Calu3 (cell line): ENCODE measurements at regions not wholly inside any gene's neighbourhood (a gene's known extent, or its start where the extent isn't known, plus 50 kb on each side); places are given as distances from the start of the nearest gene placed in this dataset.

ENCODE experiments used
- BruUV-seq: library from RNA; stranded (reverse); fragments of 400-500 nt; replicated peaks from 2 replicates; lab custom pipeline; 2021; lab: Mats Ljungman, UMichigan
- CTCF ChIA-PET: fragments of 300-600 bp; sonication (Branson Sonifier 250); formaldehyde crosslinking; loops from one replicate; lab custom pipeline; 2022; ENCODE audit warnings: antibody characterized with exemption; lab: Charles Lee
- DNase-seq: peaks from one replicate; pipeline ENCODE4 v3.0.0; 2022
- H3K27ac Mint-ChIP-seq: one replicate; pipeline ENCODE4 v1.8.0; 2022; ENCODE audit warnings: mixed read lengths; ENCODE audit not compliant: unreplicated experiment
- H3K27me3 Mint-ChIP-seq: one replicate; pipeline ENCODE4 v1.8.0; 2022; ENCODE audit warnings: mixed read lengths; ENCODE audit not compliant: unreplicated experiment
- H3K36me3 Mint-ChIP-seq: one replicate; pipeline ENCODE4 v1.8.0; 2022; ENCODE audit warnings: mild to moderate bottlenecking, moderate library complexity, mixed read lengths; ENCODE audit not compliant: insufficient read depth, unreplicated experiment
- H3K4me1 Mint-ChIP-seq: one replicate; pipeline ENCODE4 v1.8.0; 2022; ENCODE audit warnings: mild to moderate bottlenecking, low read depth, mixed read lengths; ENCODE audit not compliant: unreplicated experiment
- H3K4me3 Mint-ChIP-seq: one replicate; pipeline ENCODE4 v1.8.0; 2022; ENCODE audit warnings: mild to moderate bottlenecking, low read depth, moderate library complexity, mixed read lengths; ENCODE audit not compliant: unreplicated experiment
- H3K9me3 Mint-ChIP-seq: one replicate; pipeline ENCODE4 v1.8.0; 2022; ENCODE audit warnings: low read depth, mixed read lengths; ENCODE audit not compliant: unreplicated experiment
- intact Hi-C: fragments of 100-400 bp; cut with micrococcal nuclease; formaldehyde crosslinking; loops from one replicate; pipeline ENCODE4 v1.10.0; 2022; ENCODE audit not compliant: unreplicated experiment
- TF ChIP-seq, protein P1 (sequence below): fragments of 200-600 bp; IDR thresholded peaks from one replicate; pipeline ENCODE4 v1.8.0; 2022; ENCODE audit warnings: antibody characterized with exemption; ENCODE audit not compliant: unreplicated experiment

DNA sequence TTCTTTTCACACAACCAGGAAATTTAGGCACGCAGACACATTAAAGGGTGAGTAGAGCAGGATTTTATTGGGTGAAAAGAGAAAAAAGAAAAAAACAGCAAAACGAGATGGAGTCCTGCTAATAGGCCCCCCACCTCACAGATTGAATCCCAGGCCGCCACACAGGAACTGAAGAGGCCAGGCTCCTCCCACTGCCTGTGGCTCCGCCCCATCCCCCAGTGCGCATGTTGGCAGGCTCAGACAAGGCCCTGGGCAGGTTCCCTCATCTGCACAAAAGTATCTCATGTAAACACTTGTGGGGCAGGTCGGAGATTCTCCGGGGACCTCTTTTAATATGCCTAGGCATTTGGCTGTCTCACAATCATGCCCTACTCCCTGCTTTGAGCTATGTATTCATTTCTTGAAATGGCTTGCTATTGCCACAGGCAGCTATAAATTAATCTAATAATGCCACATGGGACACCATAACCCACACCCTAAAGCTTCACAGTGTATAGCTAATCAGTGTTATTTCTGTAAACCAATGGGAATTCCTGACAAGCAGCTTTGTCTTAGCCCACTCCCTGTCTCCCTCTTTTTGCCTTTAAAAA, 76.2 kb upstream of the KIF5B start:
- H3K4me3 Mint-ChIP-seq = no peak overlapping the region
- H3K9me3 Mint-ChIP-seq = no peaks in the 10 kb centered on the region
- CTCF ChIA-PET = no interaction called here
- H3K4me1 Mint-ChIP-seq = peaks cover 9% of the 10 kb centered on the region
- no peaks in the 10 kb centered on the region for H3K27me3 Mint-ChIP-seq
- no peak for DNase-seq
- TF ChIP-seq, protein P1, sequence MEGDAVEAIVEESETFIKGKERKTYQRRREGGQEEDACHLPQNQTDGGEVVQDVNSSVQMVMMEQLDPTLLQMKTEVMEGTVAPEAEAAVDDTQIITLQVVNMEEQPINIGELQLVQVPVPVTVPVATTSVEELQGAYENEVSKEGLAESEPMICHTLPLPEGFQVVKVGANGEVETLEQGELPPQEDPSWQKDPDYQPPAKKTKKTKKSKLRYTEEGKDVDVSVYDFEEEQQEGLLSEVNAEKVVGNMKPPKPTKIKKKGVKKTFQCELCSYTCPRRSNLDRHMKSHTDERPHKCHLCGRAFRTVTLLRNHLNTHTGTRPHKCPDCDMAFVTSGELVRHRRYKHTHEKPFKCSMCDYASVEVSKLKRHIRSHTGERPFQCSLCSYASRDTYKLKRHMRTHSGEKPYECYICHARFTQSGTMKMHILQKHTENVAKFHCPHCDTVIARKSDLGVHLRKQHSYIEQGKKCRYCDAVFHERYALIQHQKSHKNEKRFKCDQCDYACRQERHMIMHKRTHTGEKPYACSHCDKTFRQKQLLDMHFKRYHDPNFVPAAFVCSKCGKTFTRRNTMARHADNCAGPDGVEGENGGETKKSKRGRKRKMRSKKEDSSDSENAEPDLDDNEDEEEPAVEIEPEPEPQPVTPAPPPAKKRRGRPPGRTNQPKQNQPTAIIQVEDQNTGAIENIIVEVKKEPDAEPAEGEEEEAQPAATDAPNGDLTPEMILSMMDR = no peak
- intact Hi-C loops = no loop called here
- no peaks in the 10 kb centered on the region for H3K36me3 Mint-ChIP-seq
- H3K27ac Mint-ChIP-seq = no peak overlapping the region
- no TSS peak for BruUV-seq

DNA sequence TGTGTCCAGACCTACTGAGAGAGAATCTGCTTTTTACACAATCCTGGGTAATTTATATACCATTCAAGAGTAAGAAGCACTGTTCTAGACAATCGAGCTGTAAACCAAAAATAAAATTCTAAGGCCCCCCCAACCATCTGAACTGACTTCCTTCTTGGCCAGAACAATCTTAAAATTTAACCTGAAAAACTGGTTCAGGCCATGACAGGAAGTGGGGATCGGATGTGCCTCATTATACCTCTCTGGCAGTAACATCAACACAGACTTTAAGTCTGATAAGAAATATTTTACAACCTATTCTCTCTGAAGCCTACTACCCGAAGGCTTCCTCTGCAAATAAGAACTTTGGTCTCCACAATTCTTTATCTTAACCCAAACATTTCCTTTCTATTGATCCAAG, 75.2 kb upstream of the KIF5B start:
- no TSS peak for BruUV-seq
- H3K27me3 Mint-ChIP-seq = no peaks in the 10 kb centered on the region
- H3K27ac Mint-ChIP-seq = no peak overlapping the region
- DNase-seq = no peak
- TF ChIP-seq, protein P1 = no peak
- peaks cover 9% of the 10 kb centered on the region for H3K4me1 Mint-ChIP-seq
- CTCF ChIA-PET = no interaction called here
- no peak overlapping the region for H3K4me3 Mint-ChIP-seq
- H3K9me3 Mint-ChIP-seq = no peaks in the 10 kb centered on the region
- H3K36me3 Mint-ChIP-seq = no peaks in the 10 kb centered on the region
- intact Hi-C loops = no loop called here

DNA sequence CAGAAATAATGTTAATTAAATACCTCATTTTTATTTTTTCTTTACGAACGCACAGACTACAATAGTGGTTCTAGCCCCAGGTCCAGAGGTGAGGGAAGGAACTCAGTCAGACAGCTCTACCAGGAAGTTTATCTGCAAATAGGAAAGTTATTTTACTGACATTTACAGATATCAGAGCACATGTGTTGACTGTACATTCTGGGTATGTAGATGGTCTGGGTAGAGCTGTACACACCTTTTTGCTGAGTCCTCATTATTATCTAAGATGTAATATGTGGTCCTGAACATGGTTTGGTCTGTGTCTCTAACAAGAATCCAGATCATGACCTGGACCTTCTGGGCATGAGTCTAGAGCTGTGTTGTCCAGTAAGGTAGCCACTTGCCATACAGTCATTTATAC, 74.6 kb upstream of the KIF5B start:
- H3K27me3 Mint-ChIP-seq = no peaks in the 10 kb centered on the region
- peaks cover 9% of the 10 kb centered on the region for H3K4me1 Mint-ChIP-seq
- H3K4me3 Mint-ChIP-seq = no peak overlapping the region
- CTCF ChIA-PET = no interaction called here
- TF ChIP-seq, protein P1 = no peak
- H3K9me3 Mint-ChIP-seq = no peaks in the 10 kb centered on the region
- no peaks in the 10 kb centered on the region for H3K36me3 Mint-ChIP-seq
- intact Hi-C loops = no loop called here
- BruUV-seq = no TSS peak
- no peak for DNase-seq
- no peak overlapping the region for H3K27ac Mint-ChIP-seq

DNA sequence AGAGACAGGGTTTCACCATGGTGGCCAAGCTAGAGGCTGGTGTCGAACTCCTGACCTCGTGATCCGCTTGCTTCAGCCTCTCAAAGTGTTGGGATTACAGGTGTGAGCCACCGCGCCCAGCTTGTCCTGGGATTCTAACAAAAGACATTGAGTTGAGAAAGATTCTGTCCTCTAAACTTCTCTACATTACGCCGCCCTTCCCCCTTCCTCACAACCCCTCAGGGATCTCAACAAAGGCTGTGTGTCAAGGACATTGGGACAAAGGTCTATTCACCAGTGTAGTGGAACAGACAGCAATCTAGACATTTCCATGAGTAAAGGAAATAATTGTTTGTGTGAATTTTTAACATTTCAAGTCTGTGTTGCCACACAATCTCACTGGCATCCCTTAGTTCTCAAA, 68.8 kb upstream of the KIF5B start:
- Mint-ChIP-seq H3K27me3 (no peaks in the 10 kb centered on the region), H3K4me1 (no peaks in the 10 kb centered on the region), H3K36me3 (no peaks in the 10 kb centered on the region), H3K27ac (no peak overlapping the region), H3K9me3 (no peaks in the 10 kb centered on the region), H3K4me3 (no peak overlapping the region)
- intact Hi-C loops = no loop called here
- DNase-seq = no peak
- TF ChIP-seq, protein P1 = no peak
- BruUV-seq = no TSS peak
- CTCF ChIA-PET = interaction anchor here (0.7 kb wide), 1 partner anchor 207 kb away, joined by 3 read pairs; no protein-coding TSS in a partner anchor
